C4-2B (cell line): ENCODE measurements at regions not wholly inside any gene's neighbourhood (a gene's known extent, or its start where the extent isn't known, plus 50 kb on each side); places are given as distances from the start of the nearest gene placed in this dataset.

Source experiments
- CTCF ChIP-seq: fragments of 450-650 bp; conservative IDR thresholded peaks from 2 replicates; pipeline ENCODE4 v1.5.1; 2017; ENCODE audit warnings: mild to moderate bottlenecking
- ZFX ChIP-seq: fragments of 450-650 bp; IDR thresholded peaks from 2 replicates; pipeline ENCODE4 v1.6.1; 2017

DNA sequence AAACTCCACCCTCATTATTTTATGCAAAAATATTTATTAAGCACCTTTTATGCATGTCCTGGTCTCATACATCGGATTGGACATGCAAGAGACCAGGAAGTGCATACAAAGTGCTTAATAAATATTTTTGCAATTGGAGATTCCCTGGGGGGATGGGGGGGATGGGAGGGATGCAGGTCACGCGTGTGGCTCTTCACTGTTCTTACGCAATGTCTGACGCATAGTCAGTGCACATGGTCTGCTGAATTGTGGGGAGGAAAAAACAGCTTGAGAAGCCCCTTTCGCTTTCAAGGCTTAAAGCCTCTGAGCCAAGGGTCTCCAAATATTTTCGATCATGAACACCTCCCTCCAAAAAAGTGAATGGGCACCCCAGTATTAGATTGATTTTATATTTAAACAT is 96.7 kb upstream of the XYLT1 start:
- TF ChIP-seq CTCF: no peak
- no peak for TF ChIP-seq ZFX
